CD14-positive monocyte (primary cell): ENCODE measurements at regions not wholly inside any gene's neighbourhood (a gene's known extent, or its start where the extent isn't known, plus 50 kb on each side); places are given as distances from the start of the nearest gene placed in this dataset.

Experiments
- DNase-seq, 3 donors: peaks; one replicate each; pipeline ENCODE4 v3.0.0-alpha.2; 2011 to 2022
- H2AFZ ChIP-seq: 2 replicates; pipeline ENCODE4 v1.6.0; 2012; ENCODE audit warnings: mild to moderate bottlenecking, low read depth, low read length, inconsistent platforms; ENCODE audit not compliant: insufficient read depth, poor library complexity, severe bottlenecking
- H3K27ac ChIP-seq, 2 donors: 1 replicate in 1 of 2; 2 replicates in 1 of 2; pipeline ENCODE4 v1.5.1; 2012 to 2013; ENCODE audit warnings: low read length in 2 of 2, control low read depth in 1 of 2, inconsistent platforms in 1 of 2, low read depth in 1 of 2, mild to moderate bottlenecking in 1 of 2
- H3K27me3 ChIP-seq, 2 donors: one replicate each; pipeline versions ENCODE4 v1.6.0 to v1.6.1; 2011 to 2013; ENCODE audit warnings: low read length in 2 of 2; ENCODE audit not compliant: control insufficient read depth in 2 of 2, insufficient read depth in 2 of 2
- H3K36me3 ChIP-seq, 2 donors: replicated peaks in 1 of 2; 1 replicate in 1 of 2; 2 replicates in 1 of 2; pipeline versions ENCODE4 v1.5.1 to v1.6.1; 2012 to 2013; ENCODE audit warnings: low read length in 2 of 2, control low read depth in 1 of 2, inconsistent platforms in 1 of 2, mild to moderate bottlenecking in 1 of 2; ENCODE audit not compliant: insufficient read depth in 2 of 2, control insufficient read depth in 1 of 2
- H3K4me1 ChIP-seq, 2 donors: 1 replicate in 1 of 2; 2 replicates in 1 of 2; pipeline versions ENCODE4 v1.5.1 to v1.6.1; 2012 to 2013; ENCODE audit warnings: low read length in 2 of 2, control low read depth in 1 of 2, inconsistent platforms in 1 of 2, mild to moderate bottlenecking in 1 of 2, moderate library complexity in 1 of 2; ENCODE audit not compliant: insufficient read depth in 2 of 2, control insufficient read depth in 1 of 2
- H3K4me2 ChIP-seq: replicated peaks from 2 replicates; pipeline ENCODE3; 2012; ENCODE audit warnings: low read length, moderate library complexity, mild to moderate bottlenecking; ENCODE audit not compliant: poor library complexity, severe bottlenecking; ENCODE audit errors: extremely low read depth
- H3K4me3 ChIP-seq, 3 experiments: fragments of 200-600 bp in 1 of 3; sonication (generic) in 1 of 3; replicated peaks in 1 of 3; 1 replicate in 2 of 3; 2 replicates in 1 of 3; pipeline ENCODE4 v1.5.1; 2011 to 2013; ENCODE audit warnings: low read length in 3 of 3, mild to moderate bottlenecking in 3 of 3, control low read depth in 2 of 3, low read depth in 2 of 3, inconsistent platforms in 1 of 3, moderate library complexity in 1 of 3
- H3K79me2 ChIP-seq: 2 replicates; pipeline ENCODE4 v1.6.0; 2012; ENCODE audit warnings: mild to moderate bottlenecking, control low read depth, inconsistent platforms, low read length, moderate library complexity; ENCODE audit not compliant: insufficient read depth
- H3K9ac ChIP-seq: 2 replicates; pipeline ENCODE4 v1.6.0; 2017; ENCODE audit warnings: low read length, mild to moderate bottlenecking; ENCODE audit not compliant: insufficient read depth, poor library complexity, severe bottlenecking
- H3K9me3 ChIP-seq, 2 donors: replicated peaks in 1 of 2; 1 replicate in 1 of 2; 2 replicates in 1 of 2; pipeline versions ENCODE4 v1.5.1 to v1.6.1; 2012 to 2013; ENCODE audit warnings: low read length in 2 of 2, control low read depth in 1 of 2; ENCODE audit not compliant: control insufficient read depth in 1 of 2, insufficient read depth in 1 of 2
- H4K20me1 ChIP-seq: 2 replicates; pipeline ENCODE4 v1.6.0; 2012; ENCODE audit warnings: mild to moderate bottlenecking, low read length, control low read depth, moderate library complexity; ENCODE audit not compliant: insufficient read depth
- H3K27ac Mint-ChIP-seq, 7 donors: one replicate each; pipeline ENCODE4 v1.8.0; 2020; ENCODE audit warnings: mild to moderate bottlenecking in 7 of 7, mixed read lengths in 7 of 7, moderate library complexity in 6 of 7, inconsistent platforms in 2 of 7
- H3K27me3 Mint-ChIP-seq, 3 donors: one replicate each; pipeline ENCODE4 v1.8.0; 2021 to 2022; ENCODE audit warnings: low read depth in 3 of 3, mild to moderate bottlenecking in 3 of 3, mixed read lengths in 3 of 3, moderate library complexity in 3 of 3, inconsistent platforms in 1 of 3
- H3K36me3 Mint-ChIP-seq, 2 donors: one replicate each; pipeline ENCODE4 v1.8.0; 2020; ENCODE audit warnings: mixed read lengths in 2 of 2, inconsistent platforms in 1 of 2, mild to moderate bottlenecking in 1 of 2
- H3K4me1 Mint-ChIP-seq: one replicate; pipeline ENCODE4 v1.8.0; 2020; ENCODE audit warnings: mild to moderate bottlenecking, mixed read lengths
- H3K4me3 Mint-ChIP-seq, 2 donors: one replicate each; pipeline ENCODE4 v1.8.0; 2020; ENCODE audit warnings: mild to moderate bottlenecking in 2 of 2, mixed read lengths in 2 of 2, moderate library complexity in 1 of 2
- H3K9me3 Mint-ChIP-seq, 7 donors: one replicate each; pipeline ENCODE4 v1.8.0; 2020 to 2022; ENCODE audit warnings: mixed read lengths in 7 of 7, mild to moderate bottlenecking in 6 of 7, moderate library complexity in 6 of 7, inconsistent platforms in 2 of 7
- WGBS: methylation state at CpG from one replicate; pipeline ENCODE4 v1.1.5; 2013; ENCODE audit warnings: missing lambda C conversion rate; ENCODE audit not compliant: insufficient coverage; 5-methylcytosine and 5-hydroxymethylcytosine counted together
- intact Hi-C, 2 donors: fragments of 100-400 bp; cut with micrococcal nuclease; formaldehyde crosslinking; loops; one replicate each; pipeline versions ENCODE4 v1.15.0 to v1.15.1; 2023
- TF ChIP-seq, protein P1 (sequence below): fragments of 200-600 bp; IDR thresholded peaks from one replicate; pipeline ENCODE4 v1.8.0; 2022; ENCODE audit warnings: antibody characterized with exemption, mild to moderate bottlenecking

DNA sequence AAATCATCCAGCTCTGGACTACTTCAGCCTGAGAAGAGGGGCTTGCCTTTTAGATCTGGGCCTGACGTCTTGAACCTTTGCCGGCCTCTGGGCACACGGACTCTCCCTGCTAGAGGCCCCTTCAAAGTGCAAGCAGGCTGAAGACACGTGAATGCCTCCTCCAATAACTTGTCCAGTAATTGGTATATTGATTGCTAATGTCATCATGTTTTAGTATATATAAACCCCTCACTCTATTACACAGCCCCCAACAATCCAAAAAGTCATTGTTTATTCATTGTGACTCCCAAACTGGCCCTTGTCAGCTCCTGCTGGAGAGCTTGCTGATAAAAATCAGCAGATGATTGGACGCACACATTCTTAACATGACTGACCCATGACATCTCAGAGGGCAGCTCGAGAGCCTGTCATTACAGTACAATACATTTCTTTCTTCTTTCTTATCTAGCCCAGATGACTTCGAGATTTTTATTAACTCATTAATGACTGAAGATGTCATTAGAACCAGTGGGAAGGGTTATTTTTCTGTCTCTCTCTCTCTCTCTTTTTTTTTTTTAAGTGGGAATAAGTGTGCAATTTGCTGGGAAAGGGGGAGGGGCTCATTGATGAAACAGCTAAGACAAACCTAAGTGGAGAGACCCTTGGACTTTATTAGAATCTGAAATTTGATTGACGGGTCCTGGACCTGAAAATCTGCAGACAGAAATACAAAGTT is 65.5 kb upstream of the NR2F2 start:
- Histone ChIP-seq H3K27ac (no peak overlapping the region), H3K79me2 (no peaks in the 10 kb centered on the region), H3K36me3 (no peaks in the 10 kb centered on the region), H3K9ac (no peak overlapping the region), H3K4me2 (no peak overlapping the region), H2AFZ (no peak overlapping the region), H3K4me1 (no peaks in the 10 kb centered on the region), H3K27me3 (no peaks in the 10 kb centered on the region), H3K9me3 (no peaks in the 10 kb centered on the region), H4K20me1 (no peaks in the 10 kb centered on the region), H3K4me3 (no peak overlapping the region)
- intact Hi-C loops = no loop called here
- no peak for DNase-seq
- Mint-ChIP-seq H3K4me1 (no peaks in the 10 kb centered on the region), H3K36me3 (no peaks in the 10 kb centered on the region), H3K9me3 (peaks cover 0 to 7% (median 2%) of the 10 kb centered on the region in 7 donors), H3K27ac (no peak overlapping the region), H3K4me3 (no peak overlapping the region), H3K27me3 (peaks cover 0 to 3% (median 0%) of the 10 kb centered on the region in 3 donors)
- TF ChIP-seq, protein P1, sequence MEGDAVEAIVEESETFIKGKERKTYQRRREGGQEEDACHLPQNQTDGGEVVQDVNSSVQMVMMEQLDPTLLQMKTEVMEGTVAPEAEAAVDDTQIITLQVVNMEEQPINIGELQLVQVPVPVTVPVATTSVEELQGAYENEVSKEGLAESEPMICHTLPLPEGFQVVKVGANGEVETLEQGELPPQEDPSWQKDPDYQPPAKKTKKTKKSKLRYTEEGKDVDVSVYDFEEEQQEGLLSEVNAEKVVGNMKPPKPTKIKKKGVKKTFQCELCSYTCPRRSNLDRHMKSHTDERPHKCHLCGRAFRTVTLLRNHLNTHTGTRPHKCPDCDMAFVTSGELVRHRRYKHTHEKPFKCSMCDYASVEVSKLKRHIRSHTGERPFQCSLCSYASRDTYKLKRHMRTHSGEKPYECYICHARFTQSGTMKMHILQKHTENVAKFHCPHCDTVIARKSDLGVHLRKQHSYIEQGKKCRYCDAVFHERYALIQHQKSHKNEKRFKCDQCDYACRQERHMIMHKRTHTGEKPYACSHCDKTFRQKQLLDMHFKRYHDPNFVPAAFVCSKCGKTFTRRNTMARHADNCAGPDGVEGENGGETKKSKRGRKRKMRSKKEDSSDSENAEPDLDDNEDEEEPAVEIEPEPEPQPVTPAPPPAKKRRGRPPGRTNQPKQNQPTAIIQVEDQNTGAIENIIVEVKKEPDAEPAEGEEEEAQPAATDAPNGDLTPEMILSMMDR = no peak
- WGBS = 100% methylated on average over 1 of the region's 8 CpGs

DNA sequence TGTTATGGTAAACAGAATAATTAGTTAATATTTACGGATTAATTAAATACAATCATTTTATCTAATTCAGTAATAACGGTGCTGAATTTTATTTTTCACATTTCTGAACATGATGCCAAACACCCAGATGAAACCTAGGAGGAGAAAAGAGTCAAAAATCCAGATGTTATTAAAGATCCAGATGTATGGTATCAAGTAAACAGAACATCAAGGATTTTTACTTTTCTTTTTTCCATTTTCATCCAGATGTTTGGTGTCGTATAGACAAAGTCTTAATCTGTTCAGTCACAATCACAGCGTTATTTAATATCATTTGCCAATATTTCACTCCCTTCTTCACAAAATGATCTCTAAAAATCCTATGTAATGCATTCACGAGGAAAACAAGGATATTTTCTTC is 64.0 kb upstream of the NR2F2 start:
- Mint-ChIP-seq H3K27ac (no peak overlapping the region), H3K4me3 (no peak overlapping the region), H3K9me3 (peaks cover 0 to 7% (median 1%) of the 10 kb centered on the region in 7 donors), H3K27me3 (peaks cover 0 to 1% (median 0%) of the 10 kb centered on the region in 3 donors), H3K4me1 (no peaks in the 10 kb centered on the region), H3K36me3 (no peaks in the 10 kb centered on the region)
- Histone ChIP-seq H3K36me3 (no peaks in the 10 kb centered on the region), H3K9ac (no peak overlapping the region), H3K4me1 (no peaks in the 10 kb centered on the region), H3K27ac (no peak overlapping the region), H3K9me3 (no peaks in the 10 kb centered on the region), H3K4me3 (no peak overlapping the region), H4K20me1 (no peaks in the 10 kb centered on the region), H3K4me2 (no peak overlapping the region), H2AFZ (no peak overlapping the region), H3K27me3 (no peaks in the 10 kb centered on the region), H3K79me2 (no peaks in the 10 kb centered on the region)
- intact Hi-C loops = no loop called here
- 80% methylated on average over 2 of the region's 5 CpGs for WGBS
- TF ChIP-seq, protein P1 = no peak
- no peak for DNase-seq
